ENCODE measurements at regions not wholly inside any gene's neighbourhood (a gene's known extent, or its start where the extent isn't known, plus 50 kb on each side); places are given as distances from the start of the nearest gene placed in this dataset.

DNA sequence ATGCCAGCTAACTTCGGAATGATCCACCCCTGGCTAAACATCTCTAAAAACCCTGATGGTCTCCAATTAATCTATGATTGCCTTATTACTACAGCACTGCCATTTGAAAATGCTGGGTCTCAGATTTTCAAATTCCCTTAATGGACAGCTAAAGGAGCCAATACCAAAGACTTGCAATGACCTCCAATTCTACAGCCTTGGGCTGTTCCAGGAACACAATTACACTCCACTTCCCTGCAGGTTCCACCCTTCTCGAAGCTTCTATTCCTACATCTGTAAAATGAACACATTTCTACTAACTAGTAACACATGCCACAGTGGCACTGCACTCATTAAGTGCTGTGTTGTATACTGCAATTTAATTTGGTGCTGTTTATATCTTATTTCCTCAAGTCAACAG lies 85.7 kb upstream of the AK4 start:
- ChIA-PET POLR2A (ENCODE audit: unreplicated experiment) (no interaction called here), CTCF (interaction anchor here (0.7 to 1.0 kb wide), 4 partner anchors 13 to 631 kb away, joined by 3 to 4 read pairs (median 3); no protein-coding TSS in a partner anchor)
- Histone ChIP-seq H3K27me3 (ENCODE audit: low read length) (no peaks in the 10 kb centered on the region), H3K79me2 (ENCODE audit: low read length) (no peaks in the 10 kb centered on the region), H3K4me3 (ENCODE audit: low read length) (no peak overlapping the region), H3F3A (ENCODE audit: low read length, unreplicated experiment) (no peaks in the 10 kb centered on the region), H4K20me1 (ENCODE audit: low read length) (no peaks in the 10 kb centered on the region), H2AFZ (ENCODE audit: low read length) (no peak overlapping the region), H3K9me3 (ENCODE audit: low read length) (no peaks in the 10 kb centered on the region), H3K9ac (ENCODE audit: low read length) (no peak overlapping the region), H3K9me2 (replicated peaks; ENCODE audit: low read length) (no peaks in the 10 kb centered on the region), H3K36me3 (ENCODE audit: low read depth, low read length) (no peaks in the 10 kb centered on the region), H3K4me1 (ENCODE audit: insufficient read depth, low read length) (peaks cover 4% of the 10 kb centered on the region; the same call in 1 of the 2 replicates), H3K4me2 (ENCODE audit: low read length) (no peak overlapping the region), H3K27ac (ENCODE audit: low read length) (no peak overlapping the region)
- intact Hi-C loops (cut with micrococcal nuclease), result loop anchor here (5.0 to 10.0 kb wide), 2 partner anchors 395 to 1182 kb away; no protein-coding TSS in a partner anchor
- TF ChIP-seq EZH2 (IDR thresholded peaks at IDR 0.05; ENCODE audit: low read length, unreplicated experiment), result no peak
- TF ChIP-seq EZH2phosphoT487 (IDR thresholded peaks at IDR 0.05; ENCODE audit: borderline replicate concordance, low read length), result no peak
- TF ChIP-seq CTCF (conservative IDR thresholded peaks at IDR 0.05; ENCODE audit: low read depth, low read length), result no peak
- no TSS peak for BruUV-seq (replicated peaks)
- no peak for DNase-seq
- ATAC-seq, result no peak

DNA sequence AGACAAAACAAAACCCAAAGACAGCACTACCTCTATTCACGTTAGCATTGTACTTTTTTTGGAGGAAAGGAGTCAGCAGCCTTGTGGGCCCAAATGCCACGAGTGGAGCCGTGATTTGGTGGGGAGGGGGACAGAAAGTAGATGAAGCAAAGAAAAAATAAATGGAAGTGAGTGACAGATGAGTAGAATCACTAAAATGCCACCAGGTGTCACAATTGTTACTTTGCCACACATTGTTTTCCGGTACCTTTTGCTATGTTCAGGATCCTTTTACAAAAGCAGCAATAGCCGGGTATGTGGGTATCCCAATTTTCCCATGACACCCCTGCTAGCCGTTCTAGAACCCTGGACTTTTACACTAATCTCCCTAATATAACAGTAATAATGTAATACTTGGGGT lies 85.0 kb upstream of the AK4 start:
- H3K4me3 ChIP-seq (ENCODE audit: low read length), result no peak overlapping the region
- POLR2A ChIA-PET (ENCODE audit: unreplicated experiment), result no interaction called here
- intact Hi-C loops (cut with micrococcal nuclease), result loop anchor here (5.0 to 10.0 kb wide), 2 partner anchors 394 to 1182 kb away; no protein-coding TSS in a partner anchor
- no TSS peak for BruUV-seq (replicated peaks)
- no peaks in the 10 kb centered on the region for H3K9me2 ChIP-seq (replicated peaks; ENCODE audit: low read length)
- no peaks in the 10 kb centered on the region for H3K27me3 ChIP-seq (ENCODE audit: low read length)
- H3K9me3 ChIP-seq (ENCODE audit: low read length), result no peaks in the 10 kb centered on the region
- ATAC-seq, result no peak
- H2AFZ ChIP-seq (ENCODE audit: low read length), result no peak overlapping the region
- CTCF ChIA-PET, result interaction anchor here (0.7 to 1.0 kb wide), 4 partner anchors 12 to 631 kb away, joined by 3 to 4 read pairs (median 3); no protein-coding TSS in a partner anchor
- no peaks in the 10 kb centered on the region for H3F3A ChIP-seq (ENCODE audit: low read length, unreplicated experiment)
- no peak overlapping the region for H3K27ac ChIP-seq (ENCODE audit: low read length)
- no peak overlapping the region for H3K9ac ChIP-seq (ENCODE audit: low read length)
- H3K4me1 ChIP-seq (ENCODE audit: insufficient read depth, low read length), result peaks cover 4% of the 10 kb centered on the region; the same call in 1 of the 2 replicates
- peak; percentile 41 for DNase-seq
- TF ChIP-seq EZH2 (IDR thresholded peaks at IDR 0.05; ENCODE audit: low read length, unreplicated experiment), result no peak
- peak; percentile 60 for TF ChIP-seq CTCF (conservative IDR thresholded peaks at IDR 0.05; ENCODE audit: low read depth, low read length)
- no peaks in the 10 kb centered on the region for H3K79me2 ChIP-seq (ENCODE audit: low read length)
- H3K36me3 ChIP-seq (ENCODE audit: low read depth, low read length), result no peaks in the 10 kb centered on the region
- H3K4me2 ChIP-seq (ENCODE audit: low read length), result no peak overlapping the region
- no peaks in the 10 kb centered on the region for H4K20me1 ChIP-seq (ENCODE audit: low read length)

GRCh38 chr1:65064981-65065380 lies 83.0 kb upstream of the AK4 start:
- ATAC-seq, result no peak
- H3K9ac ChIP-seq (ENCODE audit: low read length), result no peak overlapping the region
- no peaks in the 10 kb centered on the region for H3K79me2 ChIP-seq (ENCODE audit: low read length)
- no peak overlapping the region for H3K4me2 ChIP-seq (ENCODE audit: low read length)
- no peak overlapping the region for H3K4me3 ChIP-seq (ENCODE audit: low read length)
- POLR2A ChIA-PET (ENCODE audit: unreplicated experiment), result no interaction called here
- H3K27me3 ChIP-seq (ENCODE audit: low read length), result no peaks in the 10 kb centered on the region
- TF ChIP-seq CTCF (conservative IDR thresholded peaks at IDR 0.05; ENCODE audit: low read depth, low read length), result no peak
- no peak for TF ChIP-seq EZH2 (IDR thresholded peaks at IDR 0.05; ENCODE audit: low read length, unreplicated experiment)
- TF ChIP-seq EZH2phosphoT487 (IDR thresholded peaks at IDR 0.05; ENCODE audit: borderline replicate concordance, low read length), result no peak
- H4K20me1 ChIP-seq (ENCODE audit: low read length), result no peaks in the 10 kb centered on the region
- TSS peak; percentile 27 for BruUV-seq (replicated peaks)
- no peak for DNase-seq
- peaks cover 8% of the 10 kb centered on the region; the same call in 1 of the 2 replicates for H3K4me1 ChIP-seq (ENCODE audit: insufficient read depth, low read length)
- no peaks in the 10 kb centered on the region for H3K9me3 ChIP-seq (ENCODE audit: low read length)
- no peak overlapping the region for H3K27ac ChIP-seq (ENCODE audit: low read length)
- no peaks in the 10 kb centered on the region for H3K9me2 ChIP-seq (replicated peaks; ENCODE audit: low read length)
- intact Hi-C loops (cut with micrococcal nuclease), result loop anchor here (5.0 to 10.0 kb wide), 3 partner anchors 357 to 1180 kb away; partner anchors contain the start of genes LEPR and LEPROT
- H2AFZ ChIP-seq (ENCODE audit: low read length), result no peak overlapping the region
- no peaks in the 10 kb centered on the region for H3K36me3 ChIP-seq (ENCODE audit: low read depth, low read length)
- CTCF ChIA-PET, result interaction anchor here (2.1 kb wide), 1 partner anchor 144 kb away, joined by 9 read pairs; no protein-coding TSS in a partner anchor
- H3F3A ChIP-seq (ENCODE audit: low read length, unreplicated experiment), result no peaks in the 10 kb centered on the region

All from PC-3 (cell line).